ENCODE measurements at regions not wholly inside any gene's neighbourhood (a gene's known extent, or its start where the extent isn't known, plus 50 kb on each side); places are given as distances from the start of the nearest gene placed in this dataset.
"Not testable (repeated sequence)": the region's sequence is repeated elsewhere in the genome, so short reads cannot be mapped to it uniquely, and the experiment has no call there.

- BruUV-seq (replicated peaks), result no TSS peak
- Histone ChIP-seq H3K27ac (ENCODE audit: low read length) (no peak overlapping the region), H3K27me3 (ENCODE audit: low read length) (no peaks in the 10 kb centered on the region), H3K9ac (ENCODE audit: low read length) (no peak overlapping the region), H2AFZ (ENCODE audit: low read length) (no peak overlapping the region), H3K4me3 (ENCODE audit: low read length) (no peak overlapping the region), H3K9me2 (replicated peaks; ENCODE audit: low read length) (no peaks in the 10 kb centered on the region), H4K20me1 (ENCODE audit: low read length) (no peaks in the 10 kb centered on the region), H3F3A (ENCODE audit: low read length, unreplicated experiment) (no peaks in the 10 kb centered on the region), H3K4me1 (ENCODE audit: insufficient read depth, low read length) (no peaks in the 10 kb centered on the region), H3K4me2 (ENCODE audit: low read length) (no peak overlapping the region), H3K79me2 (ENCODE audit: low read length) (no peaks in the 10 kb centered on the region), H3K9me3 (ENCODE audit: low read length) (no peaks in the 10 kb centered on the region), H3K36me3 (ENCODE audit: low read depth, low read length) (no peaks in the 10 kb centered on the region)
- ChIA-PET CTCF (no interaction called here), POLR2A (ENCODE audit: unreplicated experiment) (no interaction called here)
- no peak for TF ChIP-seq EZH2phosphoT487 (IDR thresholded peaks at IDR 0.05; ENCODE audit: borderline replicate concordance, low read length)
- no peak for TF ChIP-seq EZH2 (IDR thresholded peaks at IDR 0.05; ENCODE audit: low read length, unreplicated experiment)
- TF ChIP-seq CTCF (conservative IDR thresholded peaks at IDR 0.05; ENCODE audit: low read depth, low read length), result no peak
- no peak for ATAC-seq
- DNase-seq, result peak; percentile 15
- intact Hi-C loops (cut with micrococcal nuclease), result no loop called here
Measured at GRCh38 chrX:113390531-113390930, 549.9 kb upstream of the AMOT start.

GRCh38 chrX:113389846-113390245 is 549.2 kb upstream of the AMOT start:
- ChIA-PET CTCF (no interaction called here), POLR2A (ENCODE audit: unreplicated experiment) (no interaction called here)
- H3K9me2 ChIP-seq (replicated peaks; ENCODE audit: low read length), result no peaks in the 10 kb centered on the region
- H3K4me1 ChIP-seq (ENCODE audit: insufficient read depth, low read length), result no peaks in the 10 kb centered on the region
- intact Hi-C loops (cut with micrococcal nuclease), result no loop called here
- no peaks in the 10 kb centered on the region for H3K27me3 ChIP-seq (ENCODE audit: low read length)
- H3K36me3 ChIP-seq (ENCODE audit: low read depth, low read length), result no peaks in the 10 kb centered on the region
- H3K9ac ChIP-seq (ENCODE audit: low read length), result no peak overlapping the region
- H3F3A ChIP-seq (ENCODE audit: low read length, unreplicated experiment), result no peaks in the 10 kb centered on the region
- no peaks in the 10 kb centered on the region for H3K9me3 ChIP-seq (ENCODE audit: low read length)
- no peak for TF ChIP-seq EZH2phosphoT487 (IDR thresholded peaks at IDR 0.05; ENCODE audit: borderline replicate concordance, low read length)
- TF ChIP-seq CTCF (conservative IDR thresholded peaks at IDR 0.05; ENCODE audit: low read depth, low read length), result no peak
- no peak for TF ChIP-seq EZH2 (IDR thresholded peaks at IDR 0.05; ENCODE audit: low read length, unreplicated experiment)
- no peaks in the 10 kb centered on the region for H4K20me1 ChIP-seq (ENCODE audit: low read length)
- H3K79me2 ChIP-seq (ENCODE audit: low read length), result no peaks in the 10 kb centered on the region
- H3K4me3 ChIP-seq (ENCODE audit: low read length), result no peak overlapping the region
- no peak overlapping the region for H3K27ac ChIP-seq (ENCODE audit: low read length)
- no peak overlapping the region for H2AFZ ChIP-seq (ENCODE audit: low read length)
- no peak overlapping the region for H3K4me2 ChIP-seq (ENCODE audit: low read length)
- ATAC-seq (no peak), DNase-seq (no peak)
- BruUV-seq (replicated peaks), result no TSS peak

- ATAC-seq, result no peak
- Histone ChIP-seq H3K9me3 (ENCODE audit: low read length) (no peaks in the 10 kb centered on the region), H2AFZ (ENCODE audit: low read length) (no peak overlapping the region), H3K79me2 (ENCODE audit: low read length) (no peaks in the 10 kb centered on the region), H3K36me3 (ENCODE audit: low read depth, low read length) (no peaks in the 10 kb centered on the region), H4K20me1 (ENCODE audit: low read length) (no peaks in the 10 kb centered on the region), H3K9me2 (replicated peaks; ENCODE audit: low read length) (no peaks in the 10 kb centered on the region), H3K27me3 (ENCODE audit: low read length) (no peaks in the 10 kb centered on the region), H3F3A (ENCODE audit: low read length, unreplicated experiment) (no peaks in the 10 kb centered on the region), H3K4me3 (ENCODE audit: low read length) (no peak overlapping the region), H3K4me2 (ENCODE audit: low read length) (no peak overlapping the region), H3K27ac (ENCODE audit: low read length) (no peak overlapping the region), H3K9ac (ENCODE audit: low read length) (no peak overlapping the region), H3K4me1 (ENCODE audit: insufficient read depth, low read length) (no peaks in the 10 kb centered on the region)
- intact Hi-C loops (cut with micrococcal nuclease), result no loop called here
- DNase-seq, result peak; percentile 32
- CTCF ChIA-PET, result no interaction called here
- POLR2A ChIA-PET (ENCODE audit: unreplicated experiment), result no interaction called here
- BruUV-seq (replicated peaks), result no TSS peak
- no peak for TF ChIP-seq EZH2 (IDR thresholded peaks at IDR 0.05; ENCODE audit: low read length, unreplicated experiment)
- TF ChIP-seq CTCF (conservative IDR thresholded peaks at IDR 0.05; ENCODE audit: low read depth, low read length), result no peak
- no peak for TF ChIP-seq EZH2phosphoT487 (IDR thresholded peaks at IDR 0.05; ENCODE audit: borderline replicate concordance, low read length)
Measured at GRCh38 chrX:113384628-113385027, 544.0 kb upstream of the AMOT start.

- CTCF ChIA-PET; BruUV-seq (replicated peaks): not testable (repeated sequence)
Measured at GRCh38 chrX:113373421-113373820, 532.8 kb upstream of the AMOT start.

More at GRCh38 chrX:113373421-113373820, 532.8 kb upstream of the AMOT start:
- POLR2A ChIA-PET (ENCODE audit: unreplicated experiment); intact Hi-C loops (cut with micrococcal nuclease); ATAC-seq; H3K4me1 ChIP-seq (ENCODE audit: insufficient read depth, low read length); H3K9ac ChIP-seq (ENCODE audit: low read length); H4K20me1 ChIP-seq (ENCODE audit: low read length); H3K79me2 ChIP-seq (ENCODE audit: low read length); H3K27me3 ChIP-seq (ENCODE audit: low read length); H3K9me2 ChIP-seq (replicated peaks; ENCODE audit: low read length); H3F3A ChIP-seq (ENCODE audit: low read length, unreplicated experiment); H2AFZ ChIP-seq (ENCODE audit: low read length); H3K4me2 ChIP-seq (ENCODE audit: low read length); DNase-seq; H3K9me3 ChIP-seq (ENCODE audit: low read length); H3K36me3 ChIP-seq (ENCODE audit: low read depth, low read length); H3K4me3 ChIP-seq (ENCODE audit: low read length); H3K27ac ChIP-seq (ENCODE audit: low read length): not testable (repeated sequence)
